GM12878 (cell line): ENCODE measurements at regions not wholly inside any gene's neighbourhood (a gene's known extent, or its start where the extent isn't known, plus 50 kb on each side); places are given as distances from the start of the nearest gene placed in this dataset.
A peak's percentile ranks its signal among the peaks of the same experiment; 100 is the strongest.

Source experiments
- ATAC-seq: fragments of 200-7000 bp; cut with Tn5 transposase; 3 replicates; pipeline ENCODE4 v1.9.1; 2020; ENCODE audit warnings: mild to moderate bottlenecking, moderate library complexity
- BruUV-seq: library from RNA; stranded (reverse); fragments of 400-500 nt; replicated peaks from 2 replicates; lab custom pipeline; 2021; lab: Mats Ljungman, UMichigan
- CTCF ChIA-PET: fragments of 300-600 bp; sonication (Branson Sonifier 250); formaldehyde crosslinking; extraction: SDS; loops from one replicate; lab custom pipeline; 2021; ENCODE audit warnings: inconsistent platforms; lab: Yijun Ruan, JAX
- POLR2A ChIA-PET: fragments of 350-600 bp; formaldehyde crosslinking; extraction: SDS; loops from one replicate; lab custom pipeline; 2021; ENCODE audit warnings: inconsistent platforms; lab: Charles Lee
- RAD21 ChIA-PET: fragments of 300-600 bp; sonication (Branson Sonifier 250); formaldehyde crosslinking; loops from one replicate; lab custom pipeline; 2023; ENCODE audit warnings: antibody characterized with exemption; ENCODE audit not compliant: unreplicated experiment; lab: Charles Lee
- SMC1A ChIA-PET: fragments of 300-600 bp; sonication (Branson Sonifier 250); formaldehyde crosslinking; loops from one replicate; lab custom pipeline; 2023; ENCODE audit not compliant: unreplicated experiment, uncharacterized antibody; lab: Charles Lee
- DNase-seq: peaks from one replicate; pipeline ENCODE4 v3.0.0-alpha.2; 2011; ENCODE audit warnings: low read depth, low spot score
- FAIRE-seq: peaks from 3 replicates; lab custom pipeline; 2011; peaks lifted over from hg19 to GRCh38; lab: Jason Lieb, UNC
- H2AFZ ChIP-seq: 2 replicates; pipeline ENCODE4 v1.6.0; 2011; ENCODE audit warnings: low read depth, low read length, control low read depth; ENCODE audit not compliant: control insufficient read depth
- H3K27ac ChIP-seq: 2 replicates; pipeline ENCODE4 v1.5.1; 2011; ENCODE audit warnings: control low read depth; ENCODE audit not compliant: control insufficient read depth, insufficient read depth
- H3K27me3 ChIP-seq, 2 experiments: replicated peaks in 1 of 2; 2 replicates each; pipeline versions ENCODE4 v1.6.0 to v1.6.1; 2011; ENCODE audit warnings: low read length in 1 of 2; ENCODE audit not compliant: control insufficient read depth in 2 of 2, insufficient read depth in 2 of 2
- H3K36me3 ChIP-seq, 2 experiments: 2 replicates each; pipeline ENCODE4 v1.5.1; 2011; ENCODE audit warnings: low read length in 1 of 2; ENCODE audit not compliant: control insufficient read depth in 2 of 2, insufficient read depth in 2 of 2
- H3K4me1 ChIP-seq: 2 replicates; pipeline ENCODE4 v1.6.1; 2011; ENCODE audit warnings: mild to moderate bottlenecking, low read length, moderate library complexity, mixed read lengths; ENCODE audit not compliant: control insufficient read depth, insufficient read depth
- H3K4me2 ChIP-seq: 2 replicates; pipeline ENCODE4 v1.6.0; 2011; ENCODE audit warnings: control low read depth; ENCODE audit not compliant: control insufficient read depth, insufficient read depth
- H3K4me3 ChIP-seq: fragments of 200-600 bp; sonication (generic); 2 replicates; pipeline ENCODE4 v1.5.1; 2016
- H3K79me2 ChIP-seq: 2 replicates; pipeline ENCODE4 v1.6.0; 2011; ENCODE audit warnings: low read length; ENCODE audit not compliant: control insufficient read depth, insufficient read depth
- H3K9ac ChIP-seq: 2 replicates; pipeline ENCODE4 v1.8.0; 2011; ENCODE audit warnings: low read length, control low read depth, mixed read lengths; ENCODE audit not compliant: control insufficient read depth, insufficient read depth
- H3K9me3 ChIP-seq: replicated peaks from 3 replicates; pipeline ENCODE4 v1.5.1; 2011; ENCODE audit warnings: mild to moderate bottlenecking, low read length; ENCODE audit not compliant: control insufficient read depth, insufficient read depth
- H4K20me1 ChIP-seq: 2 replicates; pipeline ENCODE4 v1.6.0; 2011; ENCODE audit not compliant: control insufficient read depth, insufficient read depth
- MTA3 ChIP-seq: IDR thresholded peaks from 2 replicates; pipeline ENCODE4 v1.6.1; 2012; ENCODE audit warnings: low read length, inconsistent platforms, borderline replicate concordance
- RCOR1 ChIP-seq: conservative IDR thresholded peaks from 2 replicates; pipeline ENCODE4 v1.6.1; 2012; ENCODE audit warnings: low read depth, low read length, improper control_type of control experiment
- SP1 ChIP-seq: IDR thresholded peaks from one replicate; pipeline ENCODE4 v1.6.1; 2011; ENCODE audit warnings: low read depth, low read length
- SREBF2 ChIP-seq: IDR thresholded peaks from 2 replicates; pipeline ENCODE4 v1.6.1; 2012; ENCODE audit warnings: mild to moderate bottlenecking, low read length
- WGBS: methylation state at CpG from one replicate; pipeline ENCODE4 v1.1.6; 2016; ENCODE audit warnings: low lambda C conversion rate; ENCODE audit not compliant: insufficient replicate concordance, insufficient coverage; ENCODE audit errors: missing lambda C conversion rate; 5-methylcytosine and 5-hydroxymethylcytosine counted together
- in situ Hi-C: fragments of 300-500 bp; cut with MboI; formaldehyde crosslinking; loops from 9 replicates; pipeline ENCODE4 v1.14.3; 2018; ENCODE audit warnings: mixed read lengths
- intact Hi-C: fragments of 100-400 bp; cut with micrococcal nuclease; formaldehyde crosslinking; loops from one replicate; pipeline ENCODE4 v1.14.2; 2022; ENCODE audit not compliant: unreplicated experiment
- TF ChIP-seq, protein P1 (sequence below): fragments of 450-650 bp; IDR thresholded peaks from 2 replicates; pipeline ENCODE4 v1.6.1; 2016; ENCODE audit warnings: mild to moderate bottlenecking
- TF ChIP-seq, protein P2 (sequence below): fragments of 450-650 bp; IDR thresholded peaks from 2 replicates; pipeline ENCODE4 v1.6.1; 2016; ENCODE audit warnings: mild to moderate bottlenecking, moderate library complexity, borderline replicate concordance

DNA sequence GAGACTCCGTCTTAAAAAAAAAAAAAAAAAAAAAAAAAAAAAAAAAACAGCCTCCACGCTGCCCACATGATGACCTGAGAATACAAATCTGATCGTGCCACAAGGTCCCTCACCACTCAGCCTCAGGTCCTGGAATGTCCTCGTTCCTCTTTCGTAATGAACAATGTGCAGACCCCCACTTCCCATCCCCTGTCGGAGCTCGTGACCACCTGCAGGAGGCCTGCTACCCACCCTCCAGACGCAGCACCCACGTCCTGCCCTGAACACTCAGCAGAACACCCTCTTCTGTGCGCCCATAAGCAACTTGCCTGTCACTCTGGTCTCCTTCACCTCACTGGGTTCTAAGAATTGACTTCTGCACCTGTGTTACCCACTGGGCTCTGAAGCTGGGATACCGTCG is 166.4 kb downstream of the KATNAL1 start (continued):
- TF ChIP-seq, protein P1, sequence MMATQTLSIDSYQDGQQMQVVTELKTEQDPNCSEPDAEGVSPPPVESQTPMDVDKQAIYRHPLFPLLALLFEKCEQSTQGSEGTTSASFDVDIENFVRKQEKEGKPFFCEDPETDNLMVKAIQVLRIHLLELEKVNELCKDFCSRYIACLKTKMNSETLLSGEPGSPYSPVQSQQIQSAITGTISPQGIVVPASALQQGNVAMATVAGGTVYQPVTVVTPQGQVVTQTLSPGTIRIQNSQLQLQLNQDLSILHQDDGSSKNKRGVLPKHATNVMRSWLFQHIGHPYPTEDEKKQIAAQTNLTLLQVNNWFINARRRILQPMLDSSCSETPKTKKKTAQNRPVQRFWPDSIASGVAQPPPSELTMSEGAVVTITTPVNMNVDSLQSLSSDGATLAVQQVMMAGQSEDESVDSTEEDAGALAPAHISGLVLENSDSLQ, result peak; percentile 14; the same call in 1 of the 2 replicates
- peak; percentile 12 for TF ChIP-seq SP1

DNA sequence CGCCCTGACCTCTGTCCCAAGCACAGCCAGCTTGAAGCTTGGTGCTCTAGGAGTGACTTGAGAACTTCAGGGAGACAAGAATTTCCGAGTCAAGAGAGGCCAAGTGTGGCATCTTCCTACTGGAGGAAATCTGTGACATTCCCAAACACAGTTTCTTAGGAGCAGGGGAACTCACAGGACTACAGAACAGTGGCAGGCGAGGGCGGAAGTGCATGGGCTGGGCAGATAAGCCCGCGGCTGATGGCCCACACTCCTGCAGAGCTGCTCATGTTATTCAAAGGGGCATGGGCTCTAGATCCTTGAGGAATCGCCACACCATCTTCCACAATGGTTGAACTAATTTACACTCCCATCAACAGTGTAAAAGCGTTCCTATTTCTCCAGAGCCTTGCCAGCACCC is 168.8 kb downstream of the KATNAL1 start:
- in situ Hi-C loops (loop anchor here (5.0 kb wide), 1 partner anchor 194 kb away; no protein-coding TSS in a partner anchor), intact Hi-C loops (no loop called here)
- 76% methylated on average over 8 of the region's 8 CpGs for WGBS
- peaks cover 27% of the 10 kb centered on the region for H3K4me1 ChIP-seq
- no peak overlapping the region for H3K4me2 ChIP-seq
- no peak for ATAC-seq
- no peaks in the 10 kb centered on the region for H3K79me2 ChIP-seq
- ChIA-PET POLR2A (no interaction called here), SMC1A (no interaction called here), CTCF (interaction anchor here (1.2 kb wide), 1 partner anchor 9 kb away, joined by 3 read pairs; no protein-coding TSS in a partner anchor), RAD21 (no interaction called here)
- no peak for FAIRE-seq
- no peaks in the 10 kb centered on the region for H3K27me3 ChIP-seq
- no peak for DNase-seq
- H3K9me3 ChIP-seq, result no peaks in the 10 kb centered on the region; the same call in 2 of the 3 replicates
- no peak overlapping the region for H2AFZ ChIP-seq
- no peaks in the 10 kb centered on the region for H3K36me3 ChIP-seq
- H3K4me3 ChIP-seq, result no peak overlapping the region
- no peak overlapping the region for H3K9ac ChIP-seq
- TF ChIP-seq SREBF2 (no peak), MTA3 (no peak), RCOR1 (no peak)
- TF ChIP-seq, protein P2, sequence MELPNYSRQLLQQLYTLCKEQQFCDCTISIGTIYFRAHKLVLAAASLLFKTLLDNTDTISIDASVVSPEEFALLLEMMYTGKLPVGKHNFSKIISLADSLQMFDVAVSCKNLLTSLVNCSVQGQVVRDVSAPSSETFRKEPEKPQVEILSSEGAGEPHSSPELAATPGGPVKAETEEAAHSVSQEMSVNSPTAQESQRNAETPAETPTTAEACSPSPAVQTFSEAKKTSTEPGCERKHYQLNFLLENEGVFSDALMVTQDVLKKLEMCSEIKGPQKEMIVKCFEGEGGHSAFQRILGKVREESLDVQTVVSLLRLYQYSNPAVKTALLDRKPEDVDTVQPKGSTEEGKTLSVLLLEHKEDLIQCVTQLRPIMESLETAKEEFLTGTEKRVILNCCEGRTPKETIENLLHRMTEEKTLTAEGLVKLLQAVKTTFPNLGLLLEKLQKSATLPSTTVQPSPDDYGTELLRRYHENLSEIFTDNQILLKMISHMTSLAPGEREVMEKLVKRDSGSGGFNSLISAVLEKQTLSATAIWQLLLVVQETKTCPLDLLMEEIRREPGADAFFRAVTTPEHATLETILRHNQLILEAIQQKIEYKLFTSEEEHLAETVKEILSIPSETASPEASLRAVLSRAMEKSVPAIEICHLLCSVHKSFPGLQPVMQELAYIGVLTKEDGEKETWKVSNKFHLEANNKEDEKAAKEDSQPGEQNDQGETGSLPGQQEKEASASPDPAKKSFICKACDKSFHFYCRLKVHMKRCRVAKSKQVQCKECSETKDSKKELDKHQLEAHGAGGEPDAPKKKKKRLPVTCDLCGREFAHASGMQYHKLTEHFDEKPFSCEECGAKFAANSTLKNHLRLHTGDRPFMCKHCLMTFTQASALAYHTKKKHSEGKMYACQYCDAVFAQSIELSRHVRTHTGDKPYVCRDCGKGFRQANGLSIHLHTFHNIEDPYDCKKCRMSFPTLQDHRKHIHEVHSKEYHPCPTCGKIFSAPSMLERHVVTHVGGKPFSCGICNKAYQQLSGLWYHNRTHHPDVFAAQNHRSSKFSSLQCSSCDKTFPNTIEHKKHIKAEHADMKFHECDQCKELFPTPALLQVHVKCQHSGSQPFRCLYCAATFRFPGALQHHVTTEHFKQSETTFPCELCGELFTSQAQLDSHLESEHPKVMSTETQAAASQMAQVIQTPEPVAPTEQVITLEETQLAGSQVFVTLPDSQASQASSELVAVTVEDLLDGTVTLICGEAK, result no peak
- no peaks in the 10 kb centered on the region for H4K20me1 ChIP-seq
- no TSS peak for BruUV-seq
- H3K27ac ChIP-seq, result no peak overlapping the region
